AML-193 (cell line): ENCODE measurements at regions not wholly inside any gene's neighbourhood (a gene's known extent, or its start where the extent isn't known, plus 50 kb on each side); places are given as distances from the start of the nearest gene placed in this dataset.
"Not testable (repeated sequence)": the region's sequence is repeated elsewhere in the genome, so short reads cannot be mapped to it uniquely, and the experiment has no call there.

Experiments
- DNase-seq, 2 experiments: peaks; one replicate each; lab custom pipeline; 2025; lab: John Stamatoyannopoulos, UW

DNA sequence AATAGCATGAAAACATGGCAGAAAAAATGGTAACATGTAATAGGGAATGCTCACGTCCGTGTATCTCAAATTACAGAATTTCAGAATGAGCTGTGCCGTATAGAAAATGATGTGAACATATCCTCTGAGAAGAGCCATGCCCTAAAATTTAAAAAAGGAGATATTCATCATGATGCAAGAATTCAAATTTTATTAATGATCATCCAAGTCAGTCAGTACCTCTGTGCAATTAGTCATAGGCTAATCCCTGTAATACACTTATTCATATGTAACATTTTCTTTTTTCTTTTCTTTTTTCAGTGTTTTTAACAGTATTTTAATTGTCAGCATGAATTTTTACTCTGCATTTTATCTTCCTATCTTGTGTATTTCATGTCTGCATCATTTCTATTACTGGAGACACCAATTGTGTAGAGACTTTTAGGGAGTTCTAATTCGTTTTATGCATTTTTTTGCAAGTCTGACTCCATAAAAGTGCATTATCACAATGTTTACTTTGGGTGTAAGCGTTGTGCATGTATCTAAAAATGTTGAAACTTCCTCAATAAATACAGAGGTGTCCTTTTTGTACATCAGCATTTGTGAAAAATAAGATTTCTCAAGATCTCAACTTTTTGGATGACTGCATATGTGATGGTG lies 1103.7 kb upstream of the CELF2 start:
- no peak for DNase-seq

GRCh38 chr10:9921544-9921943 lies 1096.1 kb upstream of the CELF2 start:
- DNase-seq = no peak

DNA sequence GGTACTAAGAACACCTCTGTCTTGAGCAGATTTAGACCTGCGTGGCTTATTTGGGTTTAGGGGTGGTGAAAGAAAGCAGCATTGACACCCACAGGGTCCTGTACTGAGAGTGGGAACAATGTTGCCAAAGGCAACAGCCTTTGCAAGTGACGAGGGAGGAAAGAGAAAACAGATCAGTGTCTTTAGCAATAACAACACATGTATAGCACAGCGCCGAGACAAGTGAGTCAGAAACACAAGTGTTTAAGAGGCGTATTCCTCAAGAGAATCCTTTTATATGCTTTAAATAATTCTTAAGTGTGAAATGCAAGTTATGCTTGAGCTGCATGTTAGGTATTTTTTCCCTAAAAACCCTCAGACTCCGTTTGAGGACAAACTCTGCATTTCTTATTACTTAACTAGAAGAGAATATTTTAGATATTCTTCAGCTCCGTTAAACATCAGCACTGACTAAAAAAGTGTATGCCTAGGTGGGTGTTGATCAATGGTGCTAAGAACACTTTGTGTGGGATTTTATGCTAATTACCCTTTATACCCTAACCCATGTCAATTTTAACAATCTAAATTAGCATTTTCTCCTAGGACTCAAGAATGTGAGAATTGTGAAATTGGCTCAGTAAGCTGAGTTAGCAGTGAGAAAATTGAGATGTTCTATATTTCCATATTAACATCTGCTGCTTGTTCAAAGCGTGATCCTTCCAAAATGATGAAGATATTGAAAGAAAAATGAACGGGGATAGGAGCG lies 1095.4 kb upstream of the CELF2 start:
- DNase-seq = no peak

DNA sequence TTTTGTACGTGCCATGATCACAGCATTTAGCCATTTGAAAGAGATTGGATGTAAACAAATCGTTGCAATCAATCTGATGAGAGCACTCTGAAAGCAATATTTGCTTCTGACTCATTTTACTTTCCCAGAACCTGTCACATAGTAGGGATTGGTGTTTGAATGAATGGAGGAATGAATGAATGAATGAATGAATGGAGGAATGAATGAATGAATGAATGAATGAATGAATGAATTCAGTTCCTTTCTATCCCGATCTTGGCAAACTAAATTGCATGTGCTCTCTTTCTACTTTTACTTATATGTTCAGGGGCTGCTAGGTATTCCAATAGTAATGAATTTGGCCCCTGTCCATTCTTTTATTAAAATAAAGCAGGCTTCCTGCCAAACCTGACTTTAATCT lies 1091.7 kb upstream of the CELF2 start:
- no peak for DNase-seq

DNA sequence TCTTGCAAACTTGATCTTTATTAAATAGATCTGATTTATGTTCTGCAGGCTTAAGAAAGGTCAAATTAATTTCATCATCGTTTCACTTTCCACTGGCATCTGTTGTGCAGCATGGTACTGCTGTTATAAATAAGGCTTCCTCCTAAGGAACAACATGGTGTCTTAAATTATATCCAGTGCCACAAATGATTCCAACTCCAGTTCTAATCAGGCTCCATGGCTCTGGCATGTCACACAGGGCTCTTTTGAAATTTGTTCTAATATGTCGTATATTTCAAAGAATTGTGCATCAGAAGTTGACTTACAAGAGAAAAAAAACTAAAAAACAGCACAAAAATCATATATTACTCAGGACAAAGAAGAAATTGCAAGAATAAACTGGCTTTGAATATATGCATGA lies 1090.8 kb upstream of the CELF2 start:
- no peak for DNase-seq

DNA sequence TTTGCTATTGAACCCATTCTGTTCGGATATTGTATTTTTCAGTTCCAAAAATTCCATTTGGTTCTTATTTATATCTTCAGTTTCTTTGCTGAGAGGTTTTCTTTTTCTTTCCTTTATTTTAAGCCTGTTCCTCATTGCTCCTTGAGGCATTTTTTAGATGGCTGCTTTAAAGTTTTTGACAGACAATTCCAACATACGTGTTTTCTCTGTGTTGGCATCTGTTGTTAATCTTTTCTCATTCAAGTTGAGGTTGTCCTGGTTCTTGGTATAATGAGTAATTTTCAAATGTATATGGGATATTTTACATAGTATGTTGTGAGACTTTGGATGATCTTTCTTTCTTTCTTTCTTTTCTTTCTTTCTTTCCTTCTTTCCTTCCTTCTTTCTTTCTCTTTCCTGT lies 1078.0 kb upstream of the CELF2 start:
- no peak for DNase-seq

DNA sequence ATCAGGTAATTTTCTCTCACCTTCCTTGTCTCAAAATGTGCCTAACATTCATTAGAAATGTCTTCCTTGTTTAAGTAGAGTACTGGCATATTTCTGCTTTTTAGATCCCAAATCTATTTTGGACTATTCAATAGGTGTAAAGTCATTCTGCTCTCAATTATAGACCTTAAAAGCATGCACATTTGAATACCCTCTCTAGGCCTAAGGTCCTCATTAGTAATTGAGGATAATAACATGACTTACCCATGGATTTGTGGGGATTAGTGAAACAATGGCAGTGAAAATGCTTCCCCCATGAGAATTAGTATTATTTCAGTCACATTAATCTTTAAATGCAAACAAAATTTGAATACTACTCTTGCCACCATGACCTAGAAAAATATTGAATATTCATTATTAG lies 1073.0 kb upstream of the CELF2 start:
- DNase-seq = no peak

GRCh38 chr10:9950070-9950469 lies 1067.6 kb upstream of the CELF2 start:
- no peak for DNase-seq

GRCh38 chr10:9951481-9952257 lies 1066.0 kb upstream of the CELF2 start:
- no peak for DNase-seq

- DNase-seq = no peak
Measured at GRCh38 chr10:9957351-9957750, 1060.3 kb upstream of the CELF2 start.

DNA sequence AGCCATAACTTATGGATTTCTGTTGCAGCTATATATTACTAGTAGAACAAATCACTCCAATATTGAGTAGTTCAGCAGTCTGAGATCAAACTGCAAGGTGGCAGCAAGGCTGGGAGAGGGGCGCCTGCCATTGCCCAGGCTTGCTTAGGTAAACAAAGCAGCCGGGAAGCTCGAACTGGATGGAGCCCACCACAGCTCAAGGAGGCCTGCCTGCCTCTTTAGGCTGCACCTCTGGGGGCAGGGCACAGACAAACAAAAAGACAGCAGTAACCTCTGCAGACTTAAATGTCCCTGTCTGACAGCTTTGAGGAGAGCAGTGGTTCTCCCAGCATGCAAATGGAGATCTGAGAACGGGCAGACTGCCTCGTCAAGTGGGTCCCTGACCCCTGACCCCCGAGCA lies 1059.8 kb upstream of the CELF2 start:
- not testable (repeated sequence) for DNase-seq

DNA sequence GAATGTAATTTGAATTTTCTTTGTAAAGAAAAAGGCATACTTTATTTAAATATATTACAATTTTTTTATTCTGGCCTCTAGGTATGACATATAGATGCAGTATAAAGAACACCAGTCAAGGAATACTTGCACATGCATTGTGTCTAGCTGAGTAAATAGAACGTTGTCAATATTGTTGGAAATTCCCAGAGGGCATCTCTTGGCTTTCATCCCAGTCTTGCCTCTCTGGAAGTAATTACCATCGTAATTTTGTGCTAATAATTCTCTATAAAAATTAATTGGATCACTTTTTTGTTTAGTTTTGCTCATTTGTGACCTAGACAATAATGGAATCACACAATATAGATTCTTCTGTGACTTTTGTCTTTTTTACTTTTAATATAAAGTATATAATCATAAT lies 1052.3 kb upstream of the CELF2 start:
- no peak for DNase-seq

GRCh38 chr10:9986786-9987185 lies 1030.9 kb upstream of the CELF2 start:
- DNase-seq = no peak

GRCh38 chr10:9987197-9987596 lies 1030.5 kb upstream of the CELF2 start:
- no peak for DNase-seq

DNA sequence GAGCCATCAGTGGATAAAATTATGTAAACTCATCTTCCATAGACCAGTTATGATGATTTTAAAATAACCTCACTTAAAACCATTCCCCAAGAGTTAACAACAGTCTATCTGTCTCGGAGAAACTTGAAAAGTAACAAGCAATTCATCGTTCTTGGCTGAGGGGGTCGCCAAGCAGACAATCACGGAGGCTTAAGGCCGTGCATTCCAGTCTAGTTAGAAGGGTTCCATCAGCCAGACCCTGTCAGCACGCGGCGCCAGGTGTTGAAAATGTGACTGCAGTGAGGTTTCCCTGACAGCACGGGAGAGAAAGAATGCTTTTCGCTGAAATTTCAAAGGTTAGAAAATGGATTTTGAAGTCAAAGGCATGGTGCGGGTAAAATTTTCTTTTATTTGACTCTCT lies 1025.0 kb upstream of the CELF2 start:
- DNase-seq = no peak

DNA sequence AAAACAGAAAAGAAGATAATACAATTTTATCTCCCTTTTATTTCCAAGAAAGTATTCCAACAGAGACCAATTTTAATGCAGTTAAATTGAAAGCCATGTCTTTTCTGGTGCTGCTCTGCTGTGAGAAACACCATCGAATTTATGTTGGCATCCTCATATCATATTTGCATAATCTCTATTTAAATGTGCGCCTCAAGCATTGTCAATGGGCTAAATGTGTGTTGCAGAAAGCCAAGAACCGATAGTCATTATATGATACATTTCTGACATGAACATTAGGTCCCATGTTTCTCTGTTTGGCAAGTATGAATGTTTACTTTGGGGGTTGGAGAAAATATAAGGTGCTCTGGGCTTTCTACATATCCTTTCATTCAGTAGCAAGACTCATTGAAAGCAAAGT lies 1023.5 kb upstream of the CELF2 start:
- DNase-seq = no peak

GRCh38 chr10:9999627-10000026 lies 1018.0 kb upstream of the CELF2 start:
- no peak for DNase-seq

DNA sequence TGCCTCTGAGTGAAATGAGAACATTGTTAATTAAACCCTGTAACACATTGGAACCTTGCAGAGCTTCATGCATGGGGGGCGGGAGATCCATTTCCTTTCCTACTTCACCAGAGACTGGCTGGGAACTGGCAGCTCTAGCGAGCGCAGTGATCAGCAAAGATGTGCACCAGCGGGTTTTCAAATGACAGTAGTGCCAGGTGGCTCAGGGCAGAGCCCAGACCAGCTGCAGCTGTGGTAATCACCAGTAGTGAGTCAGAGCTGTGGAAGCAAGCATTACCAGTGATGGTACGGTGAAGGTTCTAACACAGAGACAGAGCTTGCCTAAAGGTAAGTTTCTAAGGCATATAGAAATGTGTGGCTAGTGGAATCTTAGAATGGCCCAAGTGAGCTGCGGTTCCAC lies 1009.7 kb upstream of the CELF2 start:
- no peak for DNase-seq

- DNase-seq = no peak
Measured at GRCh38 chr10:10010397-10010796, 1007.3 kb upstream of the CELF2 start.

DNA sequence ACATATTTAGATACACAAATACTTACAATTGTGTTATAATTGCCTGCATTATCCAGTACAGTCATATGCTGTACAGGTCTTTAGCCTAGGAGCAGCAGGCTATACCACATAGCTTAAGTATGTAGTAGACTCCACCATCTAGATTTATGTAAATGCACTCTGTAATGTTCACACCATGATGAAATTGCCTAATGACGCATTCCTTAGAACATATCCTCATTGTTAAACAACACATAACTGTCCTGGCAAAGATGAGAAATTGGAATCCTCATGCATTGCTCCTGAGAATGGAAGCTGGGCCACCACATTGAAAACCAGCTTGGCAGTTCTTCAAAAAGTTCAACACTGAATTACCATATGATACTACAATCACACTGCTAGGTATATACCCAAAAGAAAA lies 1002.8 kb upstream of the CELF2 start:
- DNase-seq = no peak

DNA sequence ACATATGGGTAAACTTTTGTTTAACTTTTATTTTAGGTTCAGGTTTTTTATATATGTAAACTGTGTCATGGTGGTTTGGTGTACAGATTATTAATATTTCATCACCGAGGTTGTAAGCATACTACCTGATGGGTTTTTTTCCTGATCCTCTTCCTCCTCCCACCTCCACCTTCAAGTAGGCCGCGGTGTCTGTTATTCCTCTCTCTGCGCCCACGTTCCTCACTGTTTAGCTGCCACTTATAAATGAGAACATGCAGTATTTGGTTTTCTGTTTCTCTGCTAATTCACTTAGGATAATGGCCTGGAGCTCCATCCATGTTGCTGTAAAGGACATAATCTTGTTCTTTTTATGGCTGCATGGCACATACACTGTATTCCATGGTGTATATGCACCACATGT lies 1000.0 kb upstream of the CELF2 start:
- DNase-seq = no peak

DNA sequence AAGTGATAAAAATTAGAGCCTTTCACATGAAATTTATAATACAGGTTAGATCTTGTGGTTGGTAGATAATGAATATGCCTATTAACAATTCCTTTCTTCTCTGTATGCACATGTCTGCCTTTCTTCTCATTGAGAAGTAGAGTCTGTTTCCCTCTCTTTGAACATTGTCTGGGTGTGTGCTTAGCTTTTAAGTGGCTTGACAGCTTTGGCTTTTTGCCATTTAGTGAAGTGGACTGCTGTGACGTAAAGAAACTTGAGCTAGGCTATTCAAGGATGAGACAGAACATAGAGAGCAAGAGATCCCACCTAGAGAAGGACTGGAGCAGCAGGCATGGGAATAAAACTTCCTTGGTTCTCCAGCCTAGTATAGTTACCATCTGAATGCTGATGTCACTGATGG lies 996.7 kb upstream of the CELF2 start:
- no peak for DNase-seq

GRCh38 chr10:10032991-10033390 lies 984.7 kb upstream of the CELF2 start:
- no peak for DNase-seq
